IMR-90 (cell line): ENCODE measurements at regions not wholly inside any gene's neighbourhood (a gene's known extent, or its start where the extent isn't known, plus 50 kb on each side); places are given as distances from the start of the nearest gene placed in this dataset.

ENCODE experiments used
- ATAC-seq: fragments of 200-7000 bp; cut with Tn5 transposase; 2 replicates; pipeline ENCODE4 v1.9.1; 2020; ENCODE audit warnings: low read depth, mild to moderate bottlenecking, moderate library complexity
- BruUV-seq: library from RNA; stranded (reverse); fragments of 400-500 nt; replicated peaks from 2 replicates; lab custom pipeline; 2021; lab: Mats Ljungman, UMichigan
- CTCF ChIA-PET: fragments of 300-600 bp; formaldehyde crosslinking; extraction: SDS; loops from one replicate; lab custom pipeline; 2021; ENCODE audit warnings: antibody characterized with exemption; lab: Yijun Ruan, JAX
- POLR2A ChIA-PET: fragments of 300-600 bp; sonication (Branson Sonifier 250); formaldehyde crosslinking; loops from one replicate; lab custom pipeline; 2022; ENCODE audit warnings: antibody characterized with exemption; ENCODE audit not compliant: unreplicated experiment; lab: Charles Lee
- DNase-seq: peaks from one replicate; pipeline ENCODE4 v3.0.0; 2013
- H2AFZ ChIP-seq: replicated peaks from 2 replicates; pipeline ENCODE3; 2013; ENCODE audit warnings: low read length, mild to moderate bottlenecking; ENCODE audit not compliant: poor library complexity
- H2AK5ac ChIP-seq: 2 replicates; pipeline ENCODE4 v1.6.1; 2013; ENCODE audit warnings: low read depth, low read length, inconsistent platforms
- H2AK9ac ChIP-seq: replicated peaks from 2 replicates; pipeline ENCODE3; 2013; ENCODE audit warnings: mild to moderate bottlenecking, low read depth, low read length, moderate library complexity; ENCODE audit not compliant: poor library complexity
- H2BK120ac ChIP-seq: 2 replicates; pipeline ENCODE4 v1.6.1; 2013; ENCODE audit warnings: low read depth, low read length, inconsistent platforms
- H2BK15ac ChIP-seq: 3 replicates; pipeline ENCODE4 v1.6.1; 2013; ENCODE audit warnings: low read depth, low read length, inconsistent platforms
- H2BK20ac ChIP-seq: 2 replicates; pipeline ENCODE4 v1.6.1; 2013; ENCODE audit warnings: low read depth, mild to moderate bottlenecking, inconsistent platforms, low read length, moderate library complexity
- H2BK5ac ChIP-seq: 2 replicates; pipeline ENCODE4 v1.6.1; 2013; ENCODE audit warnings: mild to moderate bottlenecking, low read depth, low read length, inconsistent platforms; ENCODE audit not compliant: poor library complexity, severe bottlenecking
- H3K14ac ChIP-seq: replicated peaks from 2 replicates; pipeline ENCODE4 v1.6.1; 2013; ENCODE audit warnings: low read depth, low read length, inconsistent platforms
- H3K18ac ChIP-seq: 2 replicates; pipeline ENCODE4 v1.6.1; 2013; ENCODE audit warnings: low read depth, low read length, control low read depth
- H3K23ac ChIP-seq: 2 replicates; pipeline ENCODE4 v1.6.1; 2013; ENCODE audit warnings: low read depth, low read length, inconsistent platforms
- H3K27ac ChIP-seq: 2 replicates; pipeline ENCODE4 v1.5.1; 2013; ENCODE audit warnings: mild to moderate bottlenecking, control low read depth, low read length; ENCODE audit not compliant: insufficient read depth
- H3K27me3 ChIP-seq: 2 replicates; pipeline ENCODE4 v1.6.1; 2013; ENCODE audit warnings: low read length; ENCODE audit not compliant: control insufficient read depth, insufficient read depth
- H3K36me3 ChIP-seq: 2 replicates; pipeline ENCODE4 v1.6.1; 2013; ENCODE audit warnings: low read length, mixed read lengths; ENCODE audit not compliant: control insufficient read depth, insufficient read depth
- H3K4ac ChIP-seq: 2 replicates; pipeline ENCODE4 v1.6.1; 2013; ENCODE audit warnings: low read depth, low read length, inconsistent platforms
- H3K4me1 ChIP-seq: 2 replicates; pipeline ENCODE4 v1.6.1; 2013; ENCODE audit warnings: low read length, mixed read lengths; ENCODE audit not compliant: control insufficient read depth, insufficient read depth
- H3K4me2 ChIP-seq: 2 replicates; pipeline ENCODE4 v1.6.1; 2013; ENCODE audit warnings: low read depth, mild to moderate bottlenecking, control low read depth, low read length, moderate library complexity
- H3K4me3 ChIP-seq: 2 replicates; pipeline ENCODE4 v1.5.1; 2013; ENCODE audit warnings: low read depth, mild to moderate bottlenecking, control low read depth, low read length, moderate library complexity; ENCODE audit not compliant: insufficient read depth
- H3K56ac ChIP-seq: 2 replicates; pipeline ENCODE4 v1.6.1; 2013; ENCODE audit warnings: low read length, inconsistent platforms; ENCODE audit not compliant: insufficient read depth; ENCODE audit errors: extremely low read depth
- H3K79me1 ChIP-seq, 2 experiments: 2 replicates each; pipeline ENCODE4 v1.6.1; 2013; ENCODE audit warnings: low read length in 2 of 2, inconsistent platforms in 1 of 2, low read depth in 1 of 2
- H3K9ac ChIP-seq: 2 replicates; pipeline ENCODE4 v1.6.1; 2013; ENCODE audit warnings: low read depth, low read length, control low read depth
- H3K9me1 ChIP-seq: 2 replicates; pipeline ENCODE4 v1.6.1; 2013; ENCODE audit warnings: low read length, inconsistent platforms; ENCODE audit not compliant: insufficient read depth
- H3K9me3 ChIP-seq: 2 replicates; pipeline ENCODE4 v1.6.1; 2013; ENCODE audit warnings: low read length; ENCODE audit not compliant: control insufficient read depth, insufficient read depth
- H4K20me1 ChIP-seq: 2 replicates; pipeline ENCODE4 v1.6.1; 2013; ENCODE audit warnings: low read length, inconsistent platforms; ENCODE audit not compliant: insufficient read depth
- H4K5ac ChIP-seq: 2 replicates; pipeline ENCODE4 v1.6.1; 2013; ENCODE audit warnings: mild to moderate bottlenecking, low read depth, low read length, control low read depth
- H4K8ac ChIP-seq, 2 experiments: 2 replicates each; pipeline ENCODE4 v1.6.1; 2013; ENCODE audit warnings: low read depth in 2 of 2, low read length in 2 of 2, control low read depth in 1 of 2, inconsistent platforms in 1 of 2
- H4K91ac ChIP-seq: 2 replicates; pipeline ENCODE4 v1.6.1; 2013; ENCODE audit warnings: low read depth, low read length, inconsistent platforms; ENCODE audit not compliant: insufficient read depth
- BHLHE40 ChIP-seq: fragments of 150-350 bp; IDR thresholded peaks from 2 replicates; pipeline ENCODE4 v1.6.1; 2016; ENCODE audit warnings: mild to moderate bottlenecking, low read depth, low read length
- CEBPB ChIP-seq: IDR thresholded peaks from 2 replicates; pipeline ENCODE4 v1.6.1; 2012; ENCODE audit warnings: low read depth, low read length, improper control_type of control experiment
- ELK1 ChIP-seq: fragments of 150-350 bp; IDR thresholded peaks from 2 replicates; pipeline ENCODE4 v1.6.1; 2016; ENCODE audit warnings: low read depth, mild to moderate bottlenecking, low read length, moderate library complexity, borderline replicate concordance
- USF2 ChIP-seq: fragments of 150-350 bp; IDR thresholded peaks from 2 replicates; pipeline ENCODE4 v1.6.1; 2017; ENCODE audit warnings: mild to moderate bottlenecking, antibody characterized with exemption, low read length, low read depth
- WGBS, 2 experiments: methylation state at CpG; one replicate each; pipeline versions ENCODE4 v1.1.5 to v1.1.7; 2013; ENCODE audit warnings: missing lambda C conversion rate in 2 of 2; ENCODE audit not compliant: insufficient read length in 1 of 2; ENCODE audit errors: extremely low coverage in 2 of 2; 5-methylcytosine and 5-hydroxymethylcytosine counted together
- dilution Hi-C: fragments of 300-500 bp; cut with HindIII; formaldehyde crosslinking; loops from one replicate; pipeline ENCODE4 v1.14.3; 2018; ENCODE audit warnings: low sequenced_read_pairs; ENCODE audit not compliant: unreplicated experiment
- in situ Hi-C: fragments of 300-500 bp; cut with MboI; formaldehyde crosslinking; loops from 3 replicates; pipeline ENCODE4 v1.14.3; 2019; ENCODE audit warnings: low sequenced_read_pairs, inconsistent platforms, mixed read lengths
- intact Hi-C: fragments of 100-400 bp; cut with micrococcal nuclease; formaldehyde crosslinking; loops from 2 replicates; pipeline ENCODE4 v1.10.0; 2022

- Histone ChIP-seq H3K4me3 (no peak overlapping the region), H3K27me3 (no peaks in the 10 kb centered on the region), H4K5ac (no peak overlapping the region), H2BK15ac (no peak overlapping the region), H3K23ac (no peak overlapping the region), H2BK120ac (no peak overlapping the region), H3K56ac (no peak overlapping the region), H2AK5ac (no peak overlapping the region), H2AFZ (no peak overlapping the region), H2BK20ac (no peak overlapping the region), H3K4me2 (no peak overlapping the region), H4K8ac (no peak overlapping the region), H4K91ac (no peak overlapping the region), H3K9me3 (no peaks in the 10 kb centered on the region), H3K4ac (no peak overlapping the region), H3K9ac (no peak overlapping the region), H4K20me1 (no peaks in the 10 kb centered on the region), H2AK9ac (no peak overlapping the region), H3K9me1 (no peaks in the 10 kb centered on the region), H3K27ac (no peak overlapping the region), H3K18ac (no peak overlapping the region), H3K4me1 (no peaks in the 10 kb centered on the region), H3K79me1 (no peaks in the 10 kb centered on the region), H3K36me3 (no peaks in the 10 kb centered on the region), H3K14ac (no peak overlapping the region), H2BK5ac (no peak overlapping the region)
- TF ChIP-seq ELK1 (no peak), CEBPB (no peak), BHLHE40 (no peak), USF2 (no peak)
- in situ Hi-C loops = no loop called here
- ATAC-seq (no peak), DNase-seq (no peak)
- ChIA-PET POLR2A (no interaction called here), CTCF (no interaction called here)
- dilution Hi-C loops = no loop called here
- BruUV-seq = no TSS peak
- WGBS, 2 experiments = no CpG with 5 or more reads among the region's 3 CpGs
- intact Hi-C loops = no loop called here
Measured at GRCh38 chr12:90216020-90216552, 507.4 kb upstream of the ATP2B1 start.
